A549 (cell line): ENCODE measurements at regions not wholly inside any gene's neighbourhood (a gene's known extent, or its start where the extent isn't known, plus 50 kb on each side); places are given as distances from the start of the nearest gene placed in this dataset.

Experiments used
- ATAC-seq, 2 experiments: fragments of 200-7000 bp in 1 of 2; fragments of >200 bp in 1 of 2; cut with Nextera tagmentation in 1 of 2; cut with Tn5 transposase in 1 of 2; 3 replicates each; pipeline versions ENCODE4 v1.8.0 to v1.9.1; 2018 to 2020; ENCODE audit warnings: mild to moderate bottlenecking in 1 of 2, moderate library complexity in 1 of 2
- CTCF ChIA-PET: fragments of 300-600 bp; sonication (Branson Sonifier 250); formaldehyde crosslinking; extraction: SDS; loops from one replicate; lab custom pipeline; 2021; ENCODE audit warnings: antibody characterized with exemption, inconsistent platforms; lab: Yijun Ruan, JAX
- POLR2A ChIA-PET: fragments of 350-600 bp; formaldehyde crosslinking; extraction: SDS; loops from one replicate; lab custom pipeline; 2021; ENCODE audit warnings: antibody characterized with exemption, inconsistent platforms; lab: Yijun Ruan, JAX
- DNase-seq, 2 experiments: peaks; one replicate each; pipeline versions ENCODE4 v3.0.0 to v3.0.0-alpha.2; 2011 to 2016; ENCODE audit warnings: low read depth in 1 of 2, low spot score in 1 of 2
- FAIRE-seq: peaks from 2 replicates; lab custom pipeline; 2011; peaks lifted over from hg19 to GRCh38; lab: Jason Lieb, UNC
- H3K27ac ChIP-seq, 2 experiments: fragments of >200 bp; sonication (Bioruptor Twin); formaldehyde crosslinking; 3 replicates each; pipeline ENCODE4 v1.5.1; 2016 to 2017
- H3K4me1 ChIP-seq: fragments of >200 bp; sonication (Bioruptor Twin); formaldehyde crosslinking; 3 replicates; pipeline ENCODE4 v1.6.1; 2016
- H3K4me2 ChIP-seq: fragments of >200 bp; sonication (Bioruptor Twin); formaldehyde crosslinking; 3 replicates; pipeline ENCODE4 v1.6.1; 2016
- H3K4me3 ChIP-seq: fragments of >200 bp; sonication (Bioruptor Twin); formaldehyde crosslinking; 3 replicates; pipeline ENCODE4 v1.5.1; 2016
- H3K9me3 ChIP-seq: fragments of >200 bp; sonication (Bioruptor Twin); formaldehyde crosslinking; 3 replicates; pipeline ENCODE4 v1.6.1; 2016
- ATOH8 ChIP-seq: fragments of 250-450 bp; sonication (Bioruptor Pico); IDR thresholded peaks from 2 replicates; pipeline ENCODE4 v1.5.0; 2020; ENCODE audit warnings: low read depth, mild to moderate bottlenecking, moderate library complexity
- BHLHE40 ChIP-seq: IDR thresholded peaks from 2 replicates; pipeline ENCODE4 v1.6.1; 2012; ENCODE audit warnings: low read depth, low read length, inconsistent platforms
- CBX8 ChIP-seq: fragments of 200-600 bp; sonication (generic); IDR thresholded peaks from 2 replicates; pipeline ENCODE4 v1.6.1; 2016
- CEBPB ChIP-seq, 2 experiments: fragments of >200 bp in 1 of 2; sonication (Bioruptor Twin) in 1 of 2; formaldehyde crosslinking in 1 of 2; IDR thresholded peaks; 2 replicates each; pipeline ENCODE4 v1.6.1; 2012 to 2016
- CHD2 ChIP-seq: fragments of 150-350 bp; IDR thresholded peaks from 2 replicates; pipeline ENCODE4 v1.6.1; 2014; ENCODE audit warnings: low read length; ENCODE audit not compliant: partially characterized antibody
- CTCF ChIP-seq: fragments of >200 bp; sonication (Bioruptor Twin); formaldehyde crosslinking; IDR thresholded peaks from 3 replicates; pipeline ENCODE4 v1.5.1; 2016
- EHF ChIP-seq: fragments of 250-450 bp; sonication (Bioruptor Pico); IDR thresholded peaks from 2 replicates; pipeline ENCODE4 v1.5.0; 2020; ENCODE audit warnings: mild to moderate bottlenecking
- ESRRA ChIP-seq: fragments of 150-350 bp; IDR thresholded peaks from 2 replicates; pipeline ENCODE4 v1.6.1; 2014; ENCODE audit warnings: mild to moderate bottlenecking, low read length, borderline replicate concordance
- FOSB ChIP-seq: fragments of 250-450 bp; sonication (Bioruptor Pico); IDR thresholded peaks from 2 replicates; pipeline ENCODE4 v1.5.0; 2020; ENCODE audit warnings: mild to moderate bottlenecking, moderate library complexity
- FOSL2 ChIP-seq, 2 experiments: fragments of 450-650 bp in 1 of 2; fragments of >200 bp in 1 of 2; sonication (Bioruptor Twin) in 1 of 2; formaldehyde crosslinking; IDR thresholded peaks; 2 replicates each; pipeline versions ENCODE4 v1.5.0 to v1.6.1; 2016 to 2020; ENCODE audit warnings: mild to moderate bottlenecking in 1 of 2, moderate library complexity in 1 of 2
- GATA3 ChIP-seq: IDR thresholded peaks from 2 replicates; pipeline ENCODE4 v1.6.1; 2012; ENCODE audit warnings: borderline replicate concordance
- HMGXB4 ChIP-seq: fragments of 250-450 bp; sonication (Bioruptor Pico); IDR thresholded peaks from 2 replicates; pipeline ENCODE4 v1.5.0; 2021; ENCODE audit warnings: mild to moderate bottlenecking, moderate library complexity, borderline replicate concordance
- HOXA7 ChIP-seq: fragments of 250-450 bp; sonication (Bioruptor Pico); IDR thresholded peaks from 2 replicates; pipeline ENCODE4 v1.5.0; 2020; ENCODE audit warnings: mild to moderate bottlenecking, moderate library complexity
- JUNB ChIP-seq: fragments of >200 bp; sonication (Bioruptor Twin); formaldehyde crosslinking; IDR thresholded peaks from 2 replicates; pipeline ENCODE4 v1.6.1; 2016
- MAX ChIP-seq: IDR thresholded peaks from 2 replicates; pipeline ENCODE4 v1.6.1; 2012
- MYC ChIP-seq: IDR thresholded peaks from 2 replicates; pipeline ENCODE4 v1.6.1; 2012; ENCODE audit warnings: mild to moderate bottlenecking, inconsistent platforms, low read length, improper control_type of control experiment, borderline replicate concordance
- NFE2L2 ChIP-seq: fragments of 150-350 bp; conservative IDR thresholded peaks from 2 replicates; pipeline ENCODE4 v1.6.1; 2014; ENCODE audit warnings: low read length
- NPAS2 ChIP-seq: fragments of 250-450 bp; sonication (Bioruptor Pico); IDR thresholded peaks from 2 replicates; pipeline ENCODE4 v1.8.0; 2022; ENCODE audit warnings: mild to moderate bottlenecking, moderate library complexity, borderline replicate concordance
- RAD21 ChIP-seq, 2 experiments: fragments of >200 bp in 1 of 2; sonication (Bioruptor Twin) in 1 of 2; formaldehyde crosslinking in 1 of 2; IDR thresholded peaks in 1 of 2; conservative IDR thresholded peaks in 1 of 2; 2 replicates in 1 of 2; 3 replicates in 1 of 2; pipeline ENCODE4 v1.6.1; 2012 to 2018; ENCODE audit warnings: inconsistent platforms in 1 of 2
- REST ChIP-seq: fragments of 200-600 bp; sonication (generic); IDR thresholded peaks from 2 replicates; pipeline ENCODE4 v1.6.1; 2016; ENCODE audit warnings: antibody characterized with exemption, mild to moderate bottlenecking, moderate library complexity
- RFX5 ChIP-seq: fragments of 450-650 bp; IDR thresholded peaks from 2 replicates; pipeline ENCODE4 v1.7.1; 2014; ENCODE audit warnings: antibody characterized with exemption, mild to moderate bottlenecking, moderate library complexity
- SMC3 ChIP-seq: fragments of >200 bp; sonication (Bioruptor Twin); formaldehyde crosslinking; IDR thresholded peaks from 3 replicates; pipeline ENCODE4 v1.6.1; 2018; ENCODE audit warnings: inconsistent platforms
- SREBF2 ChIP-seq: fragments of 450-650 bp; IDR thresholded peaks from 2 replicates; pipeline ENCODE4 v1.6.1; 2014; ENCODE audit warnings: mild to moderate bottlenecking, moderate library complexity
- USF2 ChIP-seq: fragments of 450-650 bp; IDR thresholded peaks from 2 replicates; pipeline ENCODE4 v1.6.1; 2014; ENCODE audit warnings: antibody characterized with exemption
- ZSCAN20 ChIP-seq: fragments of 250-450 bp; sonication (Bioruptor Pico); IDR thresholded peaks from 2 replicates; pipeline ENCODE4 v1.8.0; 2022; ENCODE audit warnings: mild to moderate bottlenecking, moderate library complexity
- WGBS: methylation state at CpG from one replicate; pipeline ENCODE4 v1.1.6; 2017; ENCODE audit errors: missing lambda C conversion rate; 5-methylcytosine and 5-hydroxymethylcytosine counted together

GRCh38 chr3:76470285-76470684 lies 569.6 kb upstream of the ROBO2 start:
- POLR2A ChIA-PET, result no interaction called here
- no peak for FAIRE-seq
- CTCF ChIA-PET, result no interaction called here
- no peak for ATAC-seq
- Histone ChIP-seq H3K27ac (no peak overlapping the region), H3K4me1 (no peaks in the 10 kb centered on the region), H3K4me2 (no peak overlapping the region), H3K9me3 (0 out of 3 replicates have a peak, but pooled peaks cover 3% of the 10 kb centered on the region), H3K4me3 (no peak overlapping the region)
- 4% methylated on average over 2 of the region's 2 CpGs for WGBS
- TF ChIP-seq MYC (no peak), SMC3 (no peak), GATA3 (no peak), HMGXB4 (no peak), USF2 (no peak), EHF (CRISPR knock-in tag) (no peak), CTCF (no peak), CEBPB (IDR thresholded peaks at IDR 0.05) (no peak), SREBF2 (no peak), CHD2 (no peak), REST (no peak), ATOH8 (CRISPR knock-in tag) (no peak), CBX8 (no peak), FOSB (CRISPR knock-in tag) (no peak), FOSL2 (IDR thresholded peaks at IDR 0.05) (no peak), FOSL2 (CRISPR knock-in tag; IDR thresholded peaks at IDR 0.05) (no peak), HOXA7 (CRISPR knock-in tag) (no peak), ESRRA (no peak)
- no peak for DNase-seq

- FAIRE-seq, result no peak
Observed at GRCh38 chr3:76474632-76475031, 565.3 kb upstream of the ROBO2 start.

More at GRCh38 chr3:76474632-76475031, 565.3 kb upstream of the ROBO2 start:
- no peak overlapping the region for H3K4me3 ChIP-seq
- no peaks in the 10 kb centered on the region for H3K4me1 ChIP-seq
- no peak for ATAC-seq
- CTCF ChIA-PET, result no interaction called here
- 0 out of 3 replicates have a peak, but pooled peaks cover 3% of the 10 kb centered on the region for H3K9me3 ChIP-seq
- no peak overlapping the region for H3K27ac ChIP-seq
- TF ChIP-seq JUNB (no peak), CEBPB (IDR thresholded peaks at IDR 0.05) (no peak), MAX (no peak), ESRRA (no peak), NFE2L2 (no peak), NPAS2 (CRISPR knock-in tag) (no peak), ZSCAN20 (CRISPR knock-in tag) (no peak), RFX5 (no peak), REST (no peak), RAD21 (conservative IDR thresholded peaks at IDR 0.05 in 1 of 2, IDR thresholded peaks at IDR 0.05 in 1 of 2) (no peak), BHLHE40 (no peak), CBX8 (no peak)
- TF ChIP-seq, all 56 proteins: peak for 0
- DNase-seq, result no peak
- WGBS, result 5% methylated on average over 9 of the region's 9 CpGs
- no peak overlapping the region for H3K4me2 ChIP-seq
- POLR2A ChIA-PET, result no interaction called here
